VCaP (cell line): ENCODE measurements at regions not wholly inside any gene's neighbourhood (a gene's known extent, or its start where the extent isn't known, plus 50 kb on each side); places are given as distances from the start of the nearest gene placed in this dataset.

Source experiments
- H3K27ac ChIP-seq: fragments of 450-650 bp; 2 replicates; pipeline ENCODE4 v1.5.1; 2017
- CTCF ChIP-seq: fragments of 450-650 bp; conservative IDR thresholded peaks from 2 replicates; pipeline ENCODE4 v1.5.1; 2017; ENCODE audit warnings: mild to moderate bottlenecking, moderate library complexity

- no peak for TF ChIP-seq CTCF
- H3K27ac ChIP-seq = no peak overlapping the region
Observed at GRCh38 chr1:83065952-83066727, 932.8 kb downstream of the TTLL7 start.

- no peak for TF ChIP-seq CTCF
- H3K27ac ChIP-seq = no peak overlapping the region
Observed at GRCh38 chr1:83064589-83065242, 934.2 kb downstream of the TTLL7 start.

- no peak for TF ChIP-seq CTCF
- no peak overlapping the region for H3K27ac ChIP-seq
Observed at GRCh38 chr1:83060651-83061390, 938.1 kb downstream of the TTLL7 start.

- TF ChIP-seq CTCF = no peak
- H3K27ac ChIP-seq = no peak overlapping the region
Observed at GRCh38 chr1:83060221-83060620, 938.7 kb downstream of the TTLL7 start.

- no peak for TF ChIP-seq CTCF
- no peak overlapping the region for H3K27ac ChIP-seq
Observed at GRCh38 chr1:83058327-83058726, 940.6 kb downstream of the TTLL7 start.

GRCh38 chr1:83055391-83056170 lies 943.4 kb downstream of the TTLL7 start:
- TF ChIP-seq CTCF = no peak
- peak overlapping the region; percentile 68; the same call in 1 of the 2 replicates for H3K27ac ChIP-seq

- H3K27ac ChIP-seq = peak overlapping the region; percentile 68
- no peak for TF ChIP-seq CTCF
Observed at GRCh38 chr1:83053446-83053845, 945.5 kb downstream of the TTLL7 start.
